Mesenchymal stem cell (in vitro differentiated cells and primary cell): ENCODE measurements at regions not wholly inside any gene's neighbourhood (a gene's known extent, or its start where the extent isn't known, plus 50 kb on each side); places are given as distances from the start of the nearest gene placed in this dataset.

Experiments used
- DNase-seq: peaks from one replicate; pipeline ENCODE4 v3.0.0-alpha.2; 2013
- H2AFZ ChIP-seq: one replicate; pipeline ENCODE4 v1.6.1; 2013; ENCODE audit warnings: low read depth, mild to moderate bottlenecking, control low read depth, inconsistent platforms, low read length, moderate library complexity
- H2AK5ac ChIP-seq: 2 replicates; pipeline ENCODE4 v1.6.1; 2013; ENCODE audit warnings: low read length, moderate library complexity, mild to moderate bottlenecking, inconsistent platforms; ENCODE audit not compliant: severe bottlenecking
- H2BK120ac ChIP-seq: one replicate; pipeline ENCODE4 v1.6.1; 2013; ENCODE audit warnings: low read depth, mild to moderate bottlenecking, inconsistent platforms, low read length, moderate library complexity
- H2BK12ac ChIP-seq, 2 experiments: one replicate each; pipeline ENCODE4 v1.6.1; 2013; ENCODE audit warnings: inconsistent platforms in 2 of 2, low read length in 2 of 2, mild to moderate bottlenecking in 2 of 2, moderate library complexity in 2 of 2, control low read depth in 1 of 2
- H2BK15ac ChIP-seq: one replicate; pipeline ENCODE4 v1.6.1; 2013; ENCODE audit warnings: mild to moderate bottlenecking, low read depth, inconsistent platforms; ENCODE audit not compliant: poor library complexity, severe bottlenecking
- H2BK5ac ChIP-seq: 2 replicates; pipeline ENCODE4 v1.6.1; 2013; ENCODE audit warnings: low read depth, mild to moderate bottlenecking, low read length, control low read depth, inconsistent platforms; ENCODE audit not compliant: poor library complexity, severe bottlenecking
- H3K14ac ChIP-seq, 2 experiments: one replicate each; pipeline ENCODE4 v1.6.1; 2013; ENCODE audit warnings: inconsistent platforms in 2 of 2, low read length in 2 of 2, control low read depth in 1 of 2, mild to moderate bottlenecking in 1 of 2, moderate library complexity in 1 of 2
- H3K18ac ChIP-seq, 2 experiments: one replicate each; pipeline ENCODE4 v1.6.1; 2013; ENCODE audit warnings: inconsistent platforms in 2 of 2, low read length in 2 of 2, control low read depth in 1 of 2, low read depth in 1 of 2, mild to moderate bottlenecking in 1 of 2
- H3K23ac ChIP-seq, 2 experiments: one replicate each; pipeline ENCODE4 v1.6.1; 2013; ENCODE audit warnings: inconsistent platforms in 2 of 2, low read length in 2 of 2, mild to moderate bottlenecking in 2 of 2, moderate library complexity in 2 of 2, control low read depth in 1 of 2
- H3K27ac ChIP-seq: 2 replicates; pipeline ENCODE4 v1.5.1; 2013; ENCODE audit warnings: mild to moderate bottlenecking, moderate library complexity, low read length, control low read depth, inconsistent platforms; ENCODE audit not compliant: poor library complexity, severe bottlenecking
- H3K27me3 ChIP-seq, 2 experiments: 2 replicates each; pipeline versions ENCODE4 v1.6.1 to v1.7.0; 2013; ENCODE audit warnings: low read length in 2 of 2, mild to moderate bottlenecking in 2 of 2, moderate library complexity in 2 of 2, control low read depth in 1 of 2, inconsistent platforms in 1 of 2; ENCODE audit not compliant: control insufficient read depth in 1 of 2, insufficient read depth in 1 of 2
- H3K36me3 ChIP-seq, 2 experiments: 2 replicates each; pipeline versions ENCODE4 v1.6.1 to v1.7.0; 2013; ENCODE audit warnings: low read length in 2 of 2, control low read depth in 1 of 2, inconsistent platforms in 1 of 2, low read depth in 1 of 2, mild to moderate bottlenecking in 1 of 2; ENCODE audit not compliant: insufficient read depth in 2 of 2, control insufficient read depth in 1 of 2
- H3K4ac ChIP-seq, 2 experiments: one replicate each; pipeline ENCODE4 v1.6.1; 2013; ENCODE audit warnings: inconsistent platforms in 2 of 2, low read length in 2 of 2, mild to moderate bottlenecking in 2 of 2, moderate library complexity in 2 of 2, control low read depth in 1 of 2, low read depth in 1 of 2
- H3K4me1 ChIP-seq: 2 replicates; pipeline ENCODE4 v1.6.1; 2013; ENCODE audit warnings: low read depth, low read length, control low read depth; ENCODE audit not compliant: control insufficient read depth, insufficient read depth
- H3K4me2 ChIP-seq: 2 replicates; pipeline ENCODE4 v1.6.1; 2013; ENCODE audit warnings: low read length, mild to moderate bottlenecking, inconsistent platforms; ENCODE audit not compliant: poor library complexity, severe bottlenecking
- H3K4me3 ChIP-seq, 2 experiments: 2 replicates each; pipeline versions ENCODE4 v1.5.1 to v1.7.0; 2013; ENCODE audit warnings: low read length in 2 of 2, mild to moderate bottlenecking in 2 of 2, control low read depth in 1 of 2, low read depth in 1 of 2; ENCODE audit not compliant: insufficient read depth in 1 of 2
- H3K79me1 ChIP-seq: replicated peaks from 2 replicates; pipeline ENCODE4 v1.6.1; 2013; ENCODE audit warnings: mild to moderate bottlenecking, control low read depth, low read length, inconsistent platforms; ENCODE audit not compliant: poor library complexity, severe bottlenecking
- H3K9ac ChIP-seq: 2 replicates; pipeline ENCODE4 v1.7.0; 2013; ENCODE audit warnings: mild to moderate bottlenecking, low read length, moderate library complexity
- H3K9me3 ChIP-seq: 2 replicates; pipeline ENCODE4 v1.7.0; 2013; ENCODE audit warnings: mild to moderate bottlenecking, low read length; ENCODE audit not compliant: control insufficient read depth
- H4K8ac ChIP-seq: one replicate; pipeline ENCODE4 v1.6.1; 2013; ENCODE audit warnings: inconsistent platforms, mild to moderate bottlenecking, low read length, moderate library complexity
- H4K91ac ChIP-seq: one replicate; pipeline ENCODE4 v1.6.1; 2013; ENCODE audit warnings: mild to moderate bottlenecking, low read length, inconsistent platforms
- WGBS: methylation state at CpG from one replicate; pipeline ENCODE4 v1.1.7; 2013; ENCODE audit warnings: mixed read lengths; 5-methylcytosine and 5-hydroxymethylcytosine counted together

DNA sequence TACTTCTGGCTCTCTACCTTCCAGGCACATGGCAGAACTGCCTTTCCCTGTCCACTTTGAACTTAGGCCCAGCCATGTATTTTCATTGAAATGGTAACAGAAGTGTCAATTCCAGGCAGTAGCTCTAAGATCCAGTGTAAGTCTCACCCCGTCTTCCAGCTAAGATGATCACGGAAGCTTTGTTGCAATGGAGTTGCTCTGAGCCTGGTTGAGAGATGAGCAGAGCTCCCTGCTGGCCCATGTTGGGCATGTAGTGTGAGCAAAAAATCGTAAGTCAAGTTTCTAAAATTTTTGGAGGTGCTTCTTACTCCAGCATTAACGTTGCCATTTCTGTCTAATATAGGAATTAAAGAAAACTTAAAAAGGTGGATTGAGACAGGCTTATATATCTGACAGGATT is 274.4 kb downstream of the IPMK start:
- no peak overlapping the region for H3K4me2 ChIP-seq
- no peak overlapping the region for H2AFZ ChIP-seq
- H3K27me3 ChIP-seq = no peaks in the 10 kb centered on the region
- H3K36me3 ChIP-seq = no peaks in the 10 kb centered on the region
- H3K23ac ChIP-seq = no peak overlapping the region
- H4K8ac ChIP-seq = no peak overlapping the region
- WGBS = 96% methylated on average over 3 of the region's 4 CpGs
- H3K4me3 ChIP-seq = no peak overlapping the region
- H3K18ac ChIP-seq = no peak overlapping the region
- H2BK5ac ChIP-seq = no peak overlapping the region
- H3K27ac ChIP-seq = peak overlapping the region; percentile 89
- H3K79me1 ChIP-seq = no peaks in the 10 kb centered on the region
- no peak overlapping the region for H2BK120ac ChIP-seq
- H2AK5ac ChIP-seq = peak overlapping the region; percentile 1
- H2BK12ac ChIP-seq = no peak overlapping the region
- peaks cover 6% of the 10 kb centered on the region for H3K4me1 ChIP-seq
- no peaks in the 10 kb centered on the region for H3K9me3 ChIP-seq
- no peak overlapping the region for H2BK15ac ChIP-seq
- no peak overlapping the region for H3K4ac ChIP-seq
- DNase-seq = no peak
- no peak overlapping the region for H3K14ac ChIP-seq
- no peak overlapping the region for H3K9ac ChIP-seq
- no peak overlapping the region for H4K91ac ChIP-seq

DNA sequence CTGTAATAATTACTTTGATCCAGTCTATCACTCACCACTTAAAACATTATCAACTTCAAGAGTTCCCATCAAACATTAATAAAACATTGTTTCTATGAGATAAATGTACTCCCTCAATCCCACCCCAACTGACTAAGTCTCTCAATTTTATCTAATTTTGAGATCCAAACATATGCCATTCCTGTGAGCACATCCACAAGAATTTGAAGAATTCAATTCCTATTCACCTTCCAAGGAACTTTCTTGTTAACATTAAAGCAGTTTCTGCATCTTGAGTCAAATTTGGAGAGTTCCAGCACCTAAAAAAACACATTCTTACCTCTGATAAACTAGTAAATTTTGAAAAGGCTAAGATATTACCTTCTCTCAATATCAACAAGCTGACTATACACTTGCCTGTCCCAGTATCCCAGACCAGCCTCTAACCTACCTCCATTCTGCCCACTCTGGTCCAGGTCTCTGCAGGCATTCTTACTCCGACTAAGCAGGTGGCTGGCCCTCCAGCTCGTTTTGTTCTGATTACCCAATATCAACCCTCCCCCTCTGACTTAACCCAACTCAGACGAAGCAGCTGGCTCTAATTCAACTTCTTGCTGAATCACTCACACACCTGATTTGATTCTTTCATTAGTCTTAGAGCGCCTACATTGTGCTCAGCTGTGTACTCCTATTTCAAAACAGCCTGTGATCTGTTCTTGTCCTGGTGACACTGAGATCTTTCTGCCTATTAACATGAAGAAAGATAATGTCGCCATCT is 275.2 kb downstream of the IPMK start:
- 44% methylated on average over 4 of the region's 5 CpGs for WGBS
- H4K8ac ChIP-seq = no peak overlapping the region
- H3K9me3 ChIP-seq = no peaks in the 10 kb centered on the region
- H2AFZ ChIP-seq = no peak overlapping the region
- H3K9ac ChIP-seq = no peak overlapping the region
- H4K91ac ChIP-seq = no peak overlapping the region
- H2BK5ac ChIP-seq = no peak overlapping the region
- H3K4ac ChIP-seq = no peak overlapping the region
- H3K4me3 ChIP-seq = no peak overlapping the region
- H2BK15ac ChIP-seq = no peak overlapping the region
- H3K18ac ChIP-seq = no peak overlapping the region
- DNase-seq = no peak
- H3K14ac ChIP-seq = no peak overlapping the region
- H3K27me3 ChIP-seq = no peaks in the 10 kb centered on the region
- no peaks in the 10 kb centered on the region for H3K36me3 ChIP-seq
- no peak overlapping the region for H2AK5ac ChIP-seq
- H3K27ac ChIP-seq = peak overlapping the region; percentile 89
- peaks cover 6% of the 10 kb centered on the region for H3K4me1 ChIP-seq
- no peak overlapping the region for H2BK120ac ChIP-seq
- no peak overlapping the region for H3K23ac ChIP-seq
- H3K79me1 ChIP-seq = no peaks in the 10 kb centered on the region
- H2BK12ac ChIP-seq = no peak overlapping the region
- H3K4me2 ChIP-seq = peak overlapping the region; percentile 27

DNA sequence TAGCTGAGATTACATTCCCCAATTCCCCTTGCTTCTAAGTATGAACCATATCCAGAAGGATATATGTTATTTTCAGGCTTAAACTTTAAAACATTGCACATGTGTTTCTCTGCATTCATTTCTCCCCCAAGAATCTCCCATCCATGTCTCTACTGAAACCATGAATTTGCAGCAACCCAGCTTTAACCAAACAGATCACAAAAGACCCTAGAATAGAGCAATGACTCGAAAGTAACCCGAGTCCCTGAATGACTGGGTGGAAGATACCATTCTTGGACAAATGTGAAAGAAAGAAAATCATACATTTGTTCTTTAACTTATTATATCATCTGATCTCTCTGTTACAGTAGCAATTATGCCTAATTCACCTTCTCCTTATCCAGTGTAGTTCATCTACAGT is 278.7 kb downstream of the IPMK start:
- no peak overlapping the region for H2BK15ac ChIP-seq
- no peaks in the 10 kb centered on the region for H3K36me3 ChIP-seq
- H3K9me3 ChIP-seq = no peaks in the 10 kb centered on the region
- H3K23ac ChIP-seq = no peak overlapping the region
- no peak overlapping the region for H3K18ac ChIP-seq
- H3K4me2 ChIP-seq = no peak overlapping the region
- WGBS = no CpG with 5 or more reads among the region's 2 CpGs
- H3K9ac ChIP-seq = no peak overlapping the region
- H4K91ac ChIP-seq = no peak overlapping the region
- no peaks in the 10 kb centered on the region for H3K79me1 ChIP-seq
- no peak overlapping the region for H3K4ac ChIP-seq
- H4K8ac ChIP-seq = no peak overlapping the region
- no peak overlapping the region for H2AFZ ChIP-seq
- no peak overlapping the region for H2BK12ac ChIP-seq
- H3K27ac ChIP-seq = no peak overlapping the region
- H3K4me3 ChIP-seq = no peak overlapping the region
- no peak for DNase-seq
- H3K4me1 ChIP-seq = peaks cover 6% of the 10 kb centered on the region
- H3K14ac ChIP-seq = no peak overlapping the region
- H3K27me3 ChIP-seq = no peaks in the 10 kb centered on the region
- no peak overlapping the region for H2AK5ac ChIP-seq
- H2BK120ac ChIP-seq = no peak overlapping the region
- no peak overlapping the region for H2BK5ac ChIP-seq

- Histone ChIP-seq H2BK5ac (no peak overlapping the region), H3K27me3 (no peaks in the 10 kb centered on the region), H3K18ac (no peak overlapping the region), H3K23ac (no peak overlapping the region), H2AK5ac (no peak overlapping the region), H2BK12ac (no peak overlapping the region), H3K36me3 (no peaks in the 10 kb centered on the region), H4K8ac (no peak overlapping the region), H2AFZ (no peak overlapping the region), H3K27ac (no peak overlapping the region), H3K14ac (no peak overlapping the region), H3K4ac (no peak overlapping the region), H3K4me1 (no peaks in the 10 kb centered on the region), H3K9me3 (no peaks in the 10 kb centered on the region), H3K9ac (no peak overlapping the region), H4K91ac (no peak overlapping the region), H2BK120ac (no peak overlapping the region), H3K4me2 (no peak overlapping the region), H2BK15ac (no peak overlapping the region), H3K79me1 (no peaks in the 10 kb centered on the region), H3K4me3 (no peak overlapping the region)
- no peak for DNase-seq
- 95% methylated on average over 5 of the region's 6 CpGs for WGBS
Measured at GRCh38 chr10:57987055-57987721, 280.5 kb downstream of the IPMK start.
